ENCODE measurements at regions not wholly inside any gene's neighbourhood (a gene's known extent, or its start where the extent isn't known, plus 50 kb on each side); places are given as distances from the start of the nearest gene placed in this dataset.

- TF ChIP-seq CREB1 (IDR thresholded peaks at IDR 0.05) (no peak), CTCF (IDR thresholded peaks at IDR 0.05; ENCODE audit: control extremely low read depth in 1 of 3, insufficient read depth in 1 of 3, low read depth in 1 of 3, low read length in 3 of 3) (no peak), MAX (IDR thresholded peaks at IDR 0.05) (no peak), EP300 (IDR thresholded peaks at IDR 0.05; ENCODE audit: borderline replicate concordance in 1 of 2, low read depth in 2 of 2, low read length in 2 of 2) (no peak), EZH2 (IDR thresholded peaks at IDR 0.05; ENCODE audit: low read depth, low read length, severe bottlenecking) (no peak), EGR1 (IDR thresholded peaks at IDR 0.05; ENCODE audit: borderline replicate concordance, low read depth, low read length) (no peak), BCL11A (IDR thresholded peaks at IDR 0.05; ENCODE audit: low read depth in 2 of 2, low read length in 2 of 2) (no peak), RFX5 (IDR thresholded peaks at IDR 0.05; ENCODE audit: borderline replicate concordance, low read depth, low read length) (no peak), CHD7 (IDR thresholded peaks at IDR 0.05; ENCODE audit: insufficient replicate concordance, low read length) (no peak)
Observed at GRCh38 chr1:80767711-80768110, 1033.0 kb upstream of the ADGRL2 start.

Measured in H1 (cell line).